H1 (cell line): ENCODE measurements at regions not wholly inside any gene's neighbourhood (a gene's known extent, or its start where the extent isn't known, plus 50 kb on each side); places are given as distances from the start of the nearest gene placed in this dataset.

Experiments
- CHD1 ChIP-seq: IDR thresholded peaks from 2 replicates; pipeline ENCODE4 v1.6.1; 2012; ENCODE audit warnings: low read depth, low read length, improper control_type of control experiment
- RBBP5 ChIP-seq: IDR thresholded peaks from 2 replicates; pipeline ENCODE4 v1.7.1; 2012; ENCODE audit warnings: low read depth, mild to moderate bottlenecking, inconsistent platforms, low read length, moderate library complexity, borderline replicate concordance
- SAP30 ChIP-seq: fragments of 300-600 bp; sonication (generic); IDR thresholded peaks from 2 replicates; pipeline ENCODE4 v1.7.1; 2012; ENCODE audit warnings: low read length, moderate library complexity, mild to moderate bottlenecking, inconsistent platforms; ENCODE audit not compliant: insufficient read depth, insufficient replicate concordance
- SRF ChIP-seq: IDR thresholded peaks from 2 replicates; pipeline ENCODE4 v1.6.1; 2011; ENCODE audit warnings: mild to moderate bottlenecking, low read depth, low read length, moderate library complexity

DNA sequence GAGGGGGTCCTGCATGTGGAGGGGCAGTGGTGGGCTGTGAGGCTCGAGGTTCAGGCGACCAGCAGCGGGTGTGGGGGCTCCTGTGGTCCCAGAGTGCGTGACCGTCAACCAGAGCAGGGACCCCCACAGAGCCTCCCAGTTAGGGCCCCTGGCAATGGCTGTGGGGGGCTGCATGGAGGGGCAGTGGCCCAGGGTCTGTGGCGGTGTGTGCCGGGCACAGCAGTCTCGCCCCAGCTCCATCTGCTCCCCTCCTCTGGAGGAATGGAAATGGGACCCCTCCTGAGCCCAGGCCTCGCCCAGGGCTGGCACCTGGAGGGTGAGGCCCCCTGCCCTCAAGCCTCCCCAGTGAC, 210.8 kb upstream of the C14orf180 start (continued):
- TF ChIP-seq SAP30 (no peak), CHD1 (no peak), SRF (no peak), RBBP5 (no peak)
